ENCODE measurements at regions not wholly inside any gene's neighbourhood (a gene's known extent, or its start where the extent isn't known, plus 50 kb on each side); places are given as distances from the start of the nearest gene placed in this dataset.

- TF ChIP-seq CTCF (IDR thresholded peaks at IDR 0.05) = no peak
- no peak for TF ChIP-seq POLR2A (IDR thresholded peaks at IDR 0.05)
These were observed 107.5 kb downstream of the CENPW start for GRCh38 chr6:126447367-126447766.
